IPS DF 4.7 (cell line): ENCODE measurements at regions not wholly inside any gene's neighbourhood (a gene's known extent, or its start where the extent isn't known, plus 50 kb on each side); places are given as distances from the start of the nearest gene placed in this dataset.
"Not testable (repeated sequence)": the region's sequence is repeated elsewhere in the genome, so short reads cannot be mapped to it uniquely, and the experiment has no call there.

Experiments
- DNase-seq: peaks from one replicate; pipeline ENCODE4 v3.0.0-alpha.2; 2013; ENCODE audit warnings: low spot score; ENCODE audit errors: extremely low read depth

GRCh38 chr6:28836703-28837102, 87.1 kb downstream of the TRIM27 start:
- not testable (repeated sequence) for DNase-seq

GRCh38 chr6:28838289-28838633, 85.5 kb downstream of the TRIM27 start:
- no peak for DNase-seq

- no peak for DNase-seq
Measured at GRCh38 chr6:28838634-28839442, 84.9 kb downstream of the TRIM27 start.

GRCh38 chr6:28839443-28840120, 84.2 kb downstream of the TRIM27 start:
- no peak for DNase-seq

GRCh38 chr6:28841290-28841689, 82.5 kb downstream of the TRIM27 start:
- DNase-seq: no peak

GRCh38 chr6:28848756-28849155, 75.0 kb downstream of the TRIM27 start:
- DNase-seq: not testable (repeated sequence)
